HFFc6 (cell line): ENCODE measurements at regions not wholly inside any gene's neighbourhood (a gene's known extent, or its start where the extent isn't known, plus 50 kb on each side); places are given as distances from the start of the nearest gene placed in this dataset.

Experiments used
- DNase-seq: peaks from one replicate; pipeline ENCODE4 v3.0.0-alpha.2; 2018
- H3K27ac Mint-ChIP-seq: 2 replicates; pipeline ENCODE4 v1.8.0; 2020; ENCODE audit warnings: mild to moderate bottlenecking, mixed read lengths
- H3K27me3 Mint-ChIP-seq: 2 replicates; pipeline ENCODE4 v1.8.0; 2021; ENCODE audit warnings: mild to moderate bottlenecking, moderate library complexity, mixed read lengths; ENCODE audit not compliant: insufficient read depth
- H3K36me3 Mint-ChIP-seq: 2 replicates; pipeline ENCODE4 v1.8.0; 2021; ENCODE audit warnings: low read depth, mixed read lengths
- H3K4me1 Mint-ChIP-seq: 2 replicates; pipeline ENCODE4 v1.8.0; 2020; ENCODE audit warnings: low read depth, mixed read lengths
- H3K4me3 Mint-ChIP-seq: 2 replicates; pipeline ENCODE4 v1.8.0; 2020; ENCODE audit warnings: mild to moderate bottlenecking, moderate library complexity, mixed read lengths
- H3K9me3 Mint-ChIP-seq: 2 replicates; pipeline ENCODE4 v1.8.0; 2020; ENCODE audit warnings: mild to moderate bottlenecking, mixed read lengths
- CTCF ChIP-seq: fragments of 200-600 bp; sonication (generic); IDR thresholded peaks from 2 replicates; pipeline ENCODE4 v1.5.0; 2021; ENCODE audit warnings: antibody characterized with exemption, mild to moderate bottlenecking

- Mint-ChIP-seq H3K9me3 (no peaks in the 10 kb centered on the region), H3K4me1 (no peaks in the 10 kb centered on the region), H3K27me3 (peaks cover 21% of the 10 kb centered on the region), H3K36me3 (no peaks in the 10 kb centered on the region), H3K4me3 (no peak overlapping the region), H3K27ac (no peak overlapping the region)
- no peak for DNase-seq
- TF ChIP-seq CTCF: no peak
Measured at GRCh38 chr1:114274621-114275317, 121.1 kb upstream of the SYT6 start.

- H3K4me1 Mint-ChIP-seq: no peaks in the 10 kb centered on the region
- no peak overlapping the region for H3K27ac Mint-ChIP-seq
- no peak overlapping the region for H3K4me3 Mint-ChIP-seq
- peaks cover 18% of the 10 kb centered on the region for H3K27me3 Mint-ChIP-seq
- TF ChIP-seq CTCF: no peak
- H3K36me3 Mint-ChIP-seq: no peaks in the 10 kb centered on the region
- no peak for DNase-seq
- H3K9me3 Mint-ChIP-seq: no peaks in the 10 kb centered on the region
Measured at GRCh38 chr1:114272593-114272992, 118.9 kb upstream of the SYT6 start.

- TF ChIP-seq CTCF: no peak
- Mint-ChIP-seq H3K27me3 (peaks cover 29% of the 10 kb centered on the region), H3K9me3 (no peaks in the 10 kb centered on the region), H3K4me1 (no peaks in the 10 kb centered on the region), H3K4me3 (no peak overlapping the region), H3K36me3 (no peaks in the 10 kb centered on the region), H3K27ac (no peak overlapping the region)
- no peak for DNase-seq
Measured at GRCh38 chr1:114270718-114271117, 117.0 kb upstream of the SYT6 start.

GRCh38 chr1:114270282-114270681, 116.6 kb upstream of the SYT6 start:
- Mint-ChIP-seq H3K27me3 (peaks cover 28% of the 10 kb centered on the region), H3K4me1 (no peaks in the 10 kb centered on the region), H3K27ac (no peak overlapping the region), H3K9me3 (no peaks in the 10 kb centered on the region), H3K36me3 (no peaks in the 10 kb centered on the region), H3K4me3 (no peak overlapping the region)
- TF ChIP-seq CTCF: no peak
- no peak for DNase-seq

GRCh38 chr1:114269539-114269938, 115.9 kb upstream of the SYT6 start:
- Mint-ChIP-seq H3K9me3 (no peaks in the 10 kb centered on the region), H3K27ac (no peak overlapping the region), H3K27me3 (peaks cover 23% of the 10 kb centered on the region), H3K4me3 (no peak overlapping the region), H3K36me3 (no peaks in the 10 kb centered on the region), H3K4me1 (no peaks in the 10 kb centered on the region)
- no peak for TF ChIP-seq CTCF
- DNase-seq: no peak
